Sigmoid colon (tissue), 6 donors: ENCODE measurements at regions not wholly inside any gene's neighbourhood (a gene's known extent, or its start where the extent isn't known, plus 50 kb on each side); places are given as distances from the start of the nearest gene placed in this dataset.

ENCODE experiments used
- DNase-seq: peaks from one replicate; pipeline ENCODE4 v3.0.0-alpha.2; 2019
- H3K27ac ChIP-seq, 4 donors: fragments of 200-600 bp; sonication (generic); one replicate each; pipeline ENCODE4 v1.5.1; 2016 to 2019; ENCODE audit warnings: mild to moderate bottlenecking in 1 of 4
- H3K27me3 ChIP-seq, 3 donors: fragments of 200-600 bp; sonication (generic); one replicate each; pipeline ENCODE4 v1.5.1; 2019; ENCODE audit warnings: mild to moderate bottlenecking in 1 of 3
- H3K36me3 ChIP-seq, 4 donors: fragments of 200-600 bp; sonication (generic); one replicate each; pipeline ENCODE4 v1.5.1; 2016 to 2019
- H3K4me1 ChIP-seq, 4 donors: fragments of 200-600 bp; sonication (generic); one replicate each; pipeline ENCODE4 v1.5.1; 2017 to 2019
- H3K4me3 ChIP-seq, 4 donors: fragments of 200-600 bp; sonication (generic); one replicate each; pipeline ENCODE4 v1.5.1; 2017 to 2019; ENCODE audit warnings: mild to moderate bottlenecking in 2 of 4, moderate library complexity in 1 of 4
- H3K9me3 ChIP-seq, 4 donors: fragments of 200-600 bp in 3 of 4; sonication (generic) in 3 of 4; one replicate each; pipeline versions ENCODE4 v1.5.1 to v1.6.1; 2013 to 2019
- EP300 ChIP-seq, 4 donors: sonication (generic); formaldehyde crosslinking; IDR thresholded peaks; one replicate each; pipeline ENCODE4 v1.6.1; 2017; ENCODE audit warnings: antibody characterized with exemption in 4 of 4
- POLR2A ChIP-seq, 2 donors: fragments of 450-650 bp; IDR thresholded peaks; one replicate each; pipeline ENCODE4 v1.6.1; 2016; ENCODE audit warnings: antibody characterized with exemption in 2 of 2, mild to moderate bottlenecking in 2 of 2, moderate library complexity in 2 of 2
- POLR2AphosphoS5 ChIP-seq, 4 donors: sonication (generic); formaldehyde crosslinking; IDR thresholded peaks; one replicate each; pipeline ENCODE4 v1.6.1; 2017; ENCODE audit warnings: antibody characterized with exemption in 4 of 4
- WGBS, 2 donors: extraction: QIAGEN DNeasy Blood & Tissue Kit; methylation state at CpG; one replicate each; pipeline ENCODE4 v1.1.7; 2013; 5-methylcytosine and 5-hydroxymethylcytosine counted together
- intact Hi-C: fragments of 100-400 bp; cut with DNase I; formaldehyde crosslinking; loops from one replicate; pipeline ENCODE4 v1.15.1; 2023
- TF ChIP-seq, protein P1 (sequence below), 4 experiments: fragments of 450-650 bp in 3 of 4; fragments of 200-600 bp in 1 of 4; IDR thresholded peaks; one replicate each; pipeline ENCODE4 v1.5.1; 2016 to 2019; ENCODE audit warnings: antibody characterized with exemption in 4 of 4, mild to moderate bottlenecking in 3 of 4, moderate library complexity in 2 of 4
- donor health status: healthy with polysubstance abuse.
- donor health status: healthy.

- 28 to 59% methylated on average over 2 of the region's 2 CpGs for WGBS, 2 donors
- no peak for DNase-seq
- Histone ChIP-seq H3K9me3 (no peaks in the 10 kb centered on the region), H3K36me3 (no peaks in the 10 kb centered on the region), H3K4me1 (peaks cover 0 to 16% (median 15%) of the 10 kb centered on the region in 4 donors), H3K4me3 (no peak overlapping the region), H3K27me3 (no peaks in the 10 kb centered on the region), H3K27ac (no peak overlapping the region)
- intact Hi-C loops, result no loop called here
- TF ChIP-seq, protein P1, sequence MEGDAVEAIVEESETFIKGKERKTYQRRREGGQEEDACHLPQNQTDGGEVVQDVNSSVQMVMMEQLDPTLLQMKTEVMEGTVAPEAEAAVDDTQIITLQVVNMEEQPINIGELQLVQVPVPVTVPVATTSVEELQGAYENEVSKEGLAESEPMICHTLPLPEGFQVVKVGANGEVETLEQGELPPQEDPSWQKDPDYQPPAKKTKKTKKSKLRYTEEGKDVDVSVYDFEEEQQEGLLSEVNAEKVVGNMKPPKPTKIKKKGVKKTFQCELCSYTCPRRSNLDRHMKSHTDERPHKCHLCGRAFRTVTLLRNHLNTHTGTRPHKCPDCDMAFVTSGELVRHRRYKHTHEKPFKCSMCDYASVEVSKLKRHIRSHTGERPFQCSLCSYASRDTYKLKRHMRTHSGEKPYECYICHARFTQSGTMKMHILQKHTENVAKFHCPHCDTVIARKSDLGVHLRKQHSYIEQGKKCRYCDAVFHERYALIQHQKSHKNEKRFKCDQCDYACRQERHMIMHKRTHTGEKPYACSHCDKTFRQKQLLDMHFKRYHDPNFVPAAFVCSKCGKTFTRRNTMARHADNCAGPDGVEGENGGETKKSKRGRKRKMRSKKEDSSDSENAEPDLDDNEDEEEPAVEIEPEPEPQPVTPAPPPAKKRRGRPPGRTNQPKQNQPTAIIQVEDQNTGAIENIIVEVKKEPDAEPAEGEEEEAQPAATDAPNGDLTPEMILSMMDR (IDR thresholded peaks at IDR 0.05), result no peak
- TF ChIP-seq POLR2A (IDR thresholded peaks at IDR 0.05), result no peak
- no peak for TF ChIP-seq EP300 (IDR thresholded peaks at IDR 0.05)
- no peak for TF ChIP-seq POLR2AphosphoS5 (IDR thresholded peaks at IDR 0.05)
Observed at GRCh38 chr11:129282634-129283033, 90.5 kb upstream of the ARHGAP32 start.

DNA sequence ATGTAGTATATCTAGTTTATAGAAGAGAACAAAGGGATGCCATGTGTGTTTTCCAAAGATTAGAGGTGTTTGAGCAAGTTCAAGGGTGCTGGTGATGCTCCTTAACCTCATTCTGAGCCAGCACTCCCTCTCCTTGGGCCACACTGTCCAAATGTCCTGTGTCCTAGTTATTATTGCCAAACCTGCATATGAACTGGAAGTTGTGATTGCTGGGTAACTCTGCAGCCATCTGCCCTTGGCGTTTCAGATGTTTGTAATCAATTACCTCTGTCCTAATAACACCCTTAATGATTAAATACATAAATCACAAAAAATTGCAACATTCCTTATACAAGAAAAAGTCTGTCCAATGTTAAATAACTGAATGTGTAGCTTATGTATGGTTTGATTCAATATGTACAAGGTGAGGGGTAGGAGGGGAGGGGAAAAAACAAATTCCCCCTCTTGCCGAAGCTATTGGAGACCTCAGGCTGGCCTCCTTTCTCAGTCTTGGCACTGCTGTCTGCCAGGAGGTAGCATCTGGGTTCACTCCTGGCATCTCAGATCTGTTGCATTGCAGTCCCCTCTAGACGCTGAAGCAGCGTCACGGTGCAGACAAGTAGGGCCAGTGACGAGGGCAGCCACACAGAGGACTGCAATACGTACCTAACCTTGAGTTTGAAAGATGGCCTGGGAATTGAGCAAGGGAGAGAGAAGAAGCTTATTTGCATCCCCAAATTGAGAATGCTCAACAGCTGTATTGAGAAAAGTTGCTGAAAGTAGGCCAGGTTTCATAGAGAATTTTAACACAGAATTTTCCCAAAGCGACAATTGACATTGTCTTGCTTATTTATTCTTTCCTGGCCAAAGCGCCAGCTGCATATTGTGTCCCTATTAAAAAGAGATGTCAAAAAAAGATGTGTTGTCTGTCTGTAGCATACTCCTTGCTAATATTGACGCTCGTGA is 89.6 kb upstream of the ARHGAP32 start:
- TF ChIP-seq, protein P1 (IDR thresholded peaks at IDR 0.05), result no peak
- no peak for TF ChIP-seq POLR2AphosphoS5 (IDR thresholded peaks at IDR 0.05)
- no peak for TF ChIP-seq POLR2A (IDR thresholded peaks at IDR 0.05)
- TF ChIP-seq EP300 (IDR thresholded peaks at IDR 0.05), result no peak
- H3K9me3 ChIP-seq, result no peaks in the 10 kb centered on the region
- no peak for DNase-seq
- no peak overlapping the region for H3K4me3 ChIP-seq
- no peaks in the 10 kb centered on the region for H3K36me3 ChIP-seq
- WGBS, 2 donors, result 90 to 91% methylated on average over 11 of the region's 11 CpGs
- no peaks in the 10 kb centered on the region for H3K27me3 ChIP-seq
- intact Hi-C loops, result no loop called here
- H3K27ac ChIP-seq, result no peak overlapping the region
- H3K4me1 ChIP-seq, result peaks cover 0 to 24% (median 15%) of the 10 kb centered on the region in 4 donors

DNA sequence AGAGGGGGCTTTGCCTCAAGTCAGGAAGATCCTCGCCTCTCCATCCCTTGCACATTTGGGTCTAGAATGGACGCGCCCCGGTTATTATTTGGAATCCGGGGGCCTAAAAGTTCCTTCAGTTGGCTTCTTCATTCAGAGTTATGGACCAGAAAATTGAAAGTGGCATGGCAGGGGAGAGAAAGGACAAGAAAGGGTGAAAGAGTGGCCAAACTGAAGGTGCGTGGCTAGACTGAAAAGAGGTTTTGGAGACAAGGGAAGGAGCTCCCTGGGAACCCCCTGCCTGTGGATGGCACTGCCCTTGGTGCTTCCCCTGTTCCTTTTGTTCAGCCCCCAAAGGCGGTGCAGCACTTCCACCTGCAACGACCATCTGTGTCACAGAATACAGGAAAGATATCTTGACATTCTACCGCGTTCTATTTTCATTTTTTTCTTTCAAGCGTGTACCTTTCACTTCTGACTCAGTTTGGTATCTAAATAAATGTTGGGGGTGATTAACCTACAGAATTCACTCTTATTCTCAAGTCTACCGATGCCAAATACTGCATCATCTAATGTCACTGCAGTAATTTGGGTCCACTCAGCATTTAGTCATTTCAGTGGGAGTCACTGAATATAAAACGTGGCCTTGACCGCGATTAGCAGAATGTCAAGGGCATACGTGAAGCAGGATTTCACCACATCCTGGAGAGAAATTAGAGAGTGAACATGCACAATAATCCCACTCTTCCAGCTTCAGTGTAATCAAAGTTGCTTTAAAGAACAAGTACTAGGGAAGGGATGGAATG is 88.1 kb upstream of the ARHGAP32 start:
- Histone ChIP-seq H3K27me3 (no peaks in the 10 kb centered on the region), H3K36me3 (no peaks in the 10 kb centered on the region), H3K4me1 (peaks cover 0 to 39% (median 28%) of the 10 kb centered on the region in 4 donors), H3K27ac (peak overlapping the region in 3 of 4 donors; percentile 55 to 77 (median 74)), H3K4me3 (peak overlapping the region; percentile 40 to 69 (median 68)), H3K9me3 (no peaks in the 10 kb centered on the region)
- TF ChIP-seq EP300 (IDR thresholded peaks at IDR 0.05), result no peak
- no peak for TF ChIP-seq POLR2A (IDR thresholded peaks at IDR 0.05)
- TF ChIP-seq, protein P1 (IDR thresholded peaks at IDR 0.05), result no peak
- no peak for TF ChIP-seq POLR2AphosphoS5 (IDR thresholded peaks at IDR 0.05)
- DNase-seq, result no peak
- WGBS, 2 donors, result 15 to 26% methylated on average over 16 of the region's 16 CpGs
- intact Hi-C loops, result no loop called here

GRCh38 chr11:129279326-129280026 is 87.4 kb upstream of the ARHGAP32 start:
- Histone ChIP-seq H3K4me3 (peak overlapping the region; percentile 40 to 69 (median 68)), H3K4me1 (peaks cover 0 to 45% (median 31%) of the 10 kb centered on the region in 4 donors), H3K9me3 (no peaks in the 10 kb centered on the region), H3K27me3 (no peaks in the 10 kb centered on the region), H3K36me3 (no peaks in the 10 kb centered on the region), H3K27ac (peak overlapping the region in 3 of 4 donors; percentile 55 to 77 (median 74))
- WGBS, 2 donors, result 0 to 1% methylated on average over 103 of the region's 103 CpGs
- DNase-seq, result peak; percentile 87
- intact Hi-C loops, result loop anchor here (5.0 kb wide), 1 partner anchor 162 kb away; no protein-coding TSS in a partner anchor
- no peak for TF ChIP-seq POLR2A (IDR thresholded peaks at IDR 0.05)
- peak in 2 of 4 donors; percentile 18 to 36 for TF ChIP-seq POLR2AphosphoS5 (IDR thresholded peaks at IDR 0.05)
